ENCODE measurements at regions not wholly inside any gene's neighbourhood (a gene's known extent, or its start where the extent isn't known, plus 50 kb on each side); places are given as distances from the start of the nearest gene placed in this dataset.

- Histone ChIP-seq H4K20me1 (ENCODE audit: control insufficient read depth, extremely low read depth, insufficient read depth, low read length) (no peaks in the 10 kb centered on the region), H3K9ac (ENCODE audit: insufficient read depth, low read length) (no peak overlapping the region), H3K36me3 (ENCODE audit: control insufficient read depth, insufficient read depth, low read length) (no peaks in the 10 kb centered on the region), H3K27me3 (ENCODE audit: control insufficient read depth, insufficient read depth, low read length) (no peaks in the 10 kb centered on the region), H2AFZ (ENCODE audit: low read length) (no peak overlapping the region), H3K4me2 (ENCODE audit: extremely low read depth, insufficient read depth, low read length) (no peak overlapping the region), H3K4me3 (replicated peaks in 1 of 4; ENCODE audit: control extremely low read depth in 1 of 4, insufficient read depth in 1 of 4, low read depth in 3 of 4, low read length in 4 of 4) (no peak overlapping the region), H3K27ac (ENCODE audit: insufficient read depth, low read length) (no peak overlapping the region), H3K9me3 (ENCODE audit: control insufficient read depth, insufficient read depth, low read depth, low read length) (no peaks in the 10 kb centered on the region), H3K79me2 (ENCODE audit: control insufficient read depth, insufficient read depth, low read length) (no peaks in the 10 kb centered on the region), H3K4me1 (ENCODE audit: control insufficient read depth, extremely low read depth, insufficient read depth, low read length) (no peaks in the 10 kb centered on the region)
- DNase-seq (ENCODE audit: low read depth in 2 of 2), result no peak
- TF ChIP-seq CTCF (conservative IDR thresholded peaks at IDR 0.05 in 1 of 2, IDR thresholded peaks at IDR 0.05 in 1 of 2; ENCODE audit: low read depth in 1 of 2, low read length in 2 of 2), result no peak
- TF ChIP-seq EZH2 (IDR thresholded peaks at IDR 0.05; ENCODE audit: low read length, missing control alignments), result no peak
Measured at GRCh38 chr2:14843507-14844204, 211.1 kb downstream of the LRATD1 start.

DNA sequence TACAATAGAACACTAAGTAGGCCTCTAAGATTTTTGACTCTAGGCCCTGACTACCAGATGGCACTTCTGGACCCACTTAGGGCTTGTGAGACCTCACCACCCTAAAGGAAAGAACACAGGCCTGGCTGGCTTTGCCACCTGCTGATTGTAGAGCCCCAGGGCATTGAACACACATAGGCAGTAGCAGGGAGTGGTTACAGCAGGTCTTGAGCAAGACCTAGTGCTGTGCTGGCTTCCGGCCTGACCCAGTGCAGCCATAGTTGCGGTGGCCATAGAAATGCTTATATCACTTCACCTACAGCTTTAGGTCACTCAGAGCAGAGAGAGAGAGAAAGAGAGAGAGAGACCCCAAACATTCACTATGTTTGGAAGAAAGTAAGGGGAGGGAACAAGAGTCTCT, 223.2 kb downstream of the LRATD1 start:
- no peak overlapping the region for H3K9ac ChIP-seq (ENCODE audit: insufficient read depth, low read length)
- no peak overlapping the region for H2AFZ ChIP-seq (ENCODE audit: low read length)
- no peak overlapping the region for H3K4me2 ChIP-seq (ENCODE audit: extremely low read depth, insufficient read depth, low read length)
- no peaks in the 10 kb centered on the region for H3K4me1 ChIP-seq (ENCODE audit: control insufficient read depth, extremely low read depth, insufficient read depth, low read length)
- H4K20me1 ChIP-seq (ENCODE audit: control insufficient read depth, extremely low read depth, insufficient read depth, low read length), result no peaks in the 10 kb centered on the region
- H3K27ac ChIP-seq (ENCODE audit: insufficient read depth, low read length), result no peak overlapping the region
- H3K4me3 ChIP-seq (replicated peaks in 1 of 4; ENCODE audit: control extremely low read depth in 1 of 4, insufficient read depth in 1 of 4, low read depth in 3 of 4, low read length in 4 of 4), result no peak overlapping the region
- DNase-seq (ENCODE audit: low read depth in 2 of 2), result no peak
- no peaks in the 10 kb centered on the region for H3K79me2 ChIP-seq (ENCODE audit: control insufficient read depth, insufficient read depth, low read length)
- TF ChIP-seq CTCF (conservative IDR thresholded peaks at IDR 0.05 in 1 of 2, IDR thresholded peaks at IDR 0.05 in 1 of 2; ENCODE audit: low read depth in 1 of 2, low read length in 2 of 2) (no peak), EZH2 (IDR thresholded peaks at IDR 0.05; ENCODE audit: low read length, missing control alignments) (no peak)
- H3K27me3 ChIP-seq (ENCODE audit: control insufficient read depth, insufficient read depth, low read length), result no peaks in the 10 kb centered on the region
- no peaks in the 10 kb centered on the region for H3K9me3 ChIP-seq (ENCODE audit: control insufficient read depth, insufficient read depth, low read depth, low read length)
- no peaks in the 10 kb centered on the region for H3K36me3 ChIP-seq (ENCODE audit: control insufficient read depth, insufficient read depth, low read length)

- H4K20me1 ChIP-seq (ENCODE audit: control insufficient read depth, extremely low read depth, insufficient read depth, low read length), result no peaks in the 10 kb centered on the region
- peak in 1 of 2 donors; percentile 1 for DNase-seq (ENCODE audit: low read depth in 2 of 2)
- no peak overlapping the region for H3K4me3 ChIP-seq (replicated peaks in 1 of 4; ENCODE audit: control extremely low read depth in 1 of 4, insufficient read depth in 1 of 4, low read depth in 3 of 4, low read length in 4 of 4)
- H3K9ac ChIP-seq (ENCODE audit: insufficient read depth, low read length), result no peak overlapping the region
- no peaks in the 10 kb centered on the region for H3K36me3 ChIP-seq (ENCODE audit: control insufficient read depth, insufficient read depth, low read length)
- H3K9me3 ChIP-seq (ENCODE audit: control insufficient read depth, insufficient read depth, low read depth, low read length), result no peaks in the 10 kb centered on the region
- TF ChIP-seq CTCF (conservative IDR thresholded peaks at IDR 0.05 in 1 of 2, IDR thresholded peaks at IDR 0.05 in 1 of 2; ENCODE audit: low read depth in 1 of 2, low read length in 2 of 2) (no peak), EZH2 (IDR thresholded peaks at IDR 0.05; ENCODE audit: low read length, missing control alignments) (no peak)
- H3K4me1 ChIP-seq (ENCODE audit: control insufficient read depth, extremely low read depth, insufficient read depth, low read length), result no peaks in the 10 kb centered on the region
- no peak overlapping the region for H2AFZ ChIP-seq (ENCODE audit: low read length)
- no peaks in the 10 kb centered on the region for H3K27me3 ChIP-seq (ENCODE audit: control insufficient read depth, insufficient read depth, low read length)
- no peak overlapping the region for H3K27ac ChIP-seq (ENCODE audit: insufficient read depth, low read length)
- no peak overlapping the region for H3K4me2 ChIP-seq (ENCODE audit: extremely low read depth, insufficient read depth, low read length)
- H3K79me2 ChIP-seq (ENCODE audit: control insufficient read depth, insufficient read depth, low read length), result no peaks in the 10 kb centered on the region
Measured at GRCh38 chr2:14861181-14861580, 228.7 kb downstream of the LRATD1 start.
